ENCODE measurements at regions not wholly inside any gene's neighbourhood (a gene's known extent, or its start where the extent isn't known, plus 50 kb on each side); places are given as distances from the start of the nearest gene placed in this dataset.

DNA sequence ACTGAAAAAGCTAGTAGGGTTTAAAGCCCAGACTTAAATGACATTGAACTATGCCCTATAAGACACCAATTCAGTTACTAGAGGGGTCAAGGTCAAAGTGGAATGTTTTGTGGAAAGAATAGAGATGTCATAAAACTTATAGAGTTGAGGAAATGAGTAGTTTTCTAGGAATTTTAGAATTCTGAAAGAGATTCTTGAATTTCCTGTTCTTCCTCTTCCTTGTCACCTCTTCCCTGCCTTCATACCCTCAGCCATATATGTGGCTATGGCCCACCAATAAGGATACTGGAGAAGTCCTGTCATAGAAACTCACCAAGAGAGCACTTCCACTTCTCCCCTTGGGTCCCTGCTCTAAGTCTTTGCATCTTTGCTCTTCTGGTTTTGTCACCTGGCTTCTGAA, 104.9 kb upstream of the TGFBR2 start:
- no peaks in the 10 kb centered on the region for H4K20me1 ChIP-seq
- no peak overlapping the region for H3K27ac ChIP-seq
- H3K9ac ChIP-seq: no peak overlapping the region
- H3K4me2 ChIP-seq: no peak overlapping the region
- no peak overlapping the region for H3K4me3 ChIP-seq
- H3K36me3 ChIP-seq: no peaks in the 10 kb centered on the region
- TF ChIP-seq Cebpa-rat (IDR thresholded peaks at IDR 0.05): no peak
- no peaks in the 10 kb centered on the region for H3K27me3 ChIP-seq
- peaks cover under 1% of the 10 kb centered on the region; the same call in 1 of the 2 replicates for H3K4me1 ChIP-seq
- no peaks in the 10 kb centered on the region for H3K9me3 ChIP-seq

DNA sequence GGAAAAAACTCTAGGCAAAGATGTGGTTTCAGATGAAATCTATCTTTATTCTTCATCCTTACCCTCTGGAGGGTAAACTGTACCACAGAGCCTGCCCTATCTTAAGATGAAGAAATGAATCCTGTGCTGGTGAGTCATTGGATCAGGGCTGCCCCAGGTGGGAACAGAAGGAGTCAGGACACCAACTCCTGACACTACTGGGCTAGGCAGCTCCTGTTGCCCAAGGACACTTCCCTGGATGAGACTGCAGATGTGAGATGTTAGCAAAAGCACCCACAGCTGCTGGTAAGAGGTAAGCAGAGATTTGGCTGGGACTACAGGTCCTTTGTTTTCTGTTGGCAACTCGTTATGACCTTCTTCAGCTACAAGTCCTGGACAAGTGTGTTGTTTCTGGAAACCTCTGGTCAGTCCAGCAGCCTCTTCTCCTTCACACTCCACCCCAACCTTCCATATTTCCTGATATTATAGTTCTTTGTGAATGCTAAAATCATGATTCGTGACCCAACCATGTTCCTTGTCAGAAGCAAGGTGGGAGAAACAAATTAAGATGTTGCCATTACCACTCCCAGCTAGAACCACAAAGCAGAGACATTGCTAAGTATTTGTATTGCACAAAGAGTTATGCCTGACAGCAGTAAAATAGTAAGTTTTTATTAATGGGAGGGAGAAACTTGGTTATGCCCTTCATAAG, 104.2 kb upstream of the TGFBR2 start:
- Histone ChIP-seq H3K4me1 (no peaks in the 10 kb centered on the region), H3K27me3 (no peaks in the 10 kb centered on the region), H4K20me1 (no peaks in the 10 kb centered on the region), H3K36me3 (no peaks in the 10 kb centered on the region), H3K4me2 (no peak overlapping the region), H3K4me3 (no peak overlapping the region), H3K9ac (no peak overlapping the region), H3K9me3 (no peaks in the 10 kb centered on the region), H3K27ac (no peak overlapping the region)
- no peak for TF ChIP-seq Cebpa-rat (IDR thresholded peaks at IDR 0.05)

DNA sequence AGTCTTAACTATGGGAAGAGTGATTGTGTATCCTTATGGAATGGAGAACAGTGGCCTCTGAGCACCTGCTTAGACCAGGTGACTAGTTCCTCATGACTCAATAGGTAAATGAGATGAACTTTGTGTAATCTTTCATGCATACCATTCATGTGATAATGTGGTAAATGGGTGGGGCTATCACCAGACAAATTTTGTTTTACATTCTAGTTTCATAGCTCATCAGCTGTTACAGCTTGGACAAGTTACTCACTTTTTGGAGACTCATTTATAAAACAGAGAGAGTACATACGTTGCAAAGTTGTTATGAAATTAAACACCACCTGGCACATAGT, 103.7 kb upstream of the TGFBR2 start:
- no peak overlapping the region for H3K27ac ChIP-seq
- no peak for TF ChIP-seq Cebpa-rat (IDR thresholded peaks at IDR 0.05)

DNA sequence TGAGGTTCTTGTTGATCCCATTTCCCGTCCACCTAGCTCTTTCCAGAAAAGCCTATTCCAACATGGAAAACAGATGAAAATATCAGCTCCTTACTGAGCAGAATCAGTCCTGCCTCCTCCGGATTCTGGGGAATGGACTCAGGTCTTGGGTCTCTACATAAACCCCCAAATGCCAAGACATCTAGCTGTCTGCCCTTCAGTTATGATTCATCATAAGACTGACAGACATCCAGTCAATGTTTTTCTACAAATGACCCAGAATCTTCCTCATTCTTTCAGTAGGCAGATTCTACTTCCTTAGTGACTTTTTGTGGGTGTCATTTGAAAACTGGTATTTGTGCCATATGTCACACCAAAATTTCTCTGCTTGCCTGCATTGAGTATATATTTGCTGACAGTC, 103.0 kb upstream of the TGFBR2 start:
- Histone ChIP-seq H3K9ac (no peak overlapping the region), H3K27me3 (no peaks in the 10 kb centered on the region), H4K20me1 (no peaks in the 10 kb centered on the region), H3K36me3 (no peaks in the 10 kb centered on the region), H3K4me3 (no peak overlapping the region), H3K9me3 (no peaks in the 10 kb centered on the region), H3K4me2 (no peak overlapping the region), H3K27ac (no peak overlapping the region), H3K4me1 (no peaks in the 10 kb centered on the region)
- no peak for TF ChIP-seq Cebpa-rat (IDR thresholded peaks at IDR 0.05)

More for the DNA sequence above, 103.7 kb upstream of the TGFBR2 start:
- no peak overlapping the region for H3K4me2 ChIP-seq
- H3K4me3 ChIP-seq: no peak overlapping the region
- H3K9ac ChIP-seq: no peak overlapping the region
- no peaks in the 10 kb centered on the region for H3K27me3 ChIP-seq
- no peaks in the 10 kb centered on the region for H3K36me3 ChIP-seq
- no peaks in the 10 kb centered on the region for H4K20me1 ChIP-seq
- H3K9me3 ChIP-seq: no peaks in the 10 kb centered on the region
- no peaks in the 10 kb centered on the region for H3K4me1 ChIP-seq

DNA sequence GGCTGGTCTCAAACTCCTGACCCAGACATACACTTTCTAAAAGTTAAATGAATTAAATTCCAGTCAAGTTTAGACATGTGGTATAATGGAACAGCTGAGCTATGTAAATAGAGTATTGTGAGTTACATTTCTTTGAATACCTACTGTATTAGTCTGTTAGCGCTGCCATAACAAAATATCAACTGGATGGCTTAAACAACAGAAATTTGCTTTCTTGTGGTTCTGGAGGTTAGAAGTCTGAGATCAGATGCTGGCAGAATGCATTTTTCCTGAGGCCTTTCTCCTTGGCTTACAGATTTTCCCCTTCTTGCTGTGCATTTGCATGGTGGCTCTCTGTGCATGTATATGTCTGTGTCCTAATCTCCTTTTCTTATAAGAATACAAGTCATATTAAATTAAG, 101.5 kb upstream of the TGFBR2 start:
- Histone ChIP-seq H3K27ac (no peak overlapping the region), H4K20me1 (no peaks in the 10 kb centered on the region), H3K27me3 (no peaks in the 10 kb centered on the region), H3K4me3 (no peak overlapping the region), H3K9me3 (no peaks in the 10 kb centered on the region), H3K4me2 (no peak overlapping the region), H3K9ac (no peak overlapping the region), H3K36me3 (no peaks in the 10 kb centered on the region), H3K4me1 (no peaks in the 10 kb centered on the region)
- no peak for TF ChIP-seq Cebpa-rat (IDR thresholded peaks at IDR 0.05)

DNA sequence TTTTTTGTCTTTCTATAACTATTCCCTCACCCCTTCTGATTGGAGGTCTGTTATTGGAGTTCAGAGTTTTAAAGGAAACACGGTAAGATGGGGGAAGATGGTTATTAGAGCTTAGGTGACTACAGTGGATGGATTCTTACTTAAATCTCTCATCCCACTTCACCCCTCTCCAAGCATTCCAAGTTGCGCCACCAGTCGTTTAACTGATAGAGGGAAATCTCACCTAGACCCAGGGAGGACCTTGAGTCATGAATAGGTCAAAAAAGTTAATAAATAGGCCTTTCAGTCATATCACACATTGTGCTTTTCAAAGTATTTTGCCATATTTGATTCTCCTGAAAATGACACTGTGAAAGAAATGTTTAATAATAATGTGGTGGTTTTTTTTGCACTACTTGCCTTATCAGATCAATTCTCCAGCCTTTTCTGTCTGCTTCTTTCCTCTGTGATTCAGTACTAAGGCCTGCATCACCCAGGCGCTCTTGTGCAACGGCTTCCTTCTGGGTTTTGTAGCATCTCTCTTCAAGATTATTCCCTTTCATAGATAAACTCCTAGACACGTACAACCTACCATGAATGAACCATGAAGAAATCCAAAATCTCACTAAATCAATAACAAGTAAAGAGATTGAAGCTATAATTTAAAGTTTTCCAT, 100.4 kb upstream of the TGFBR2 start:
- Histone ChIP-seq H3K9ac (no peak overlapping the region), H3K4me2 (no peak overlapping the region), H3K9me3 (no peaks in the 10 kb centered on the region), H3K4me3 (no peak overlapping the region), H3K36me3 (no peaks in the 10 kb centered on the region), H4K20me1 (no peaks in the 10 kb centered on the region), H3K27me3 (no peaks in the 10 kb centered on the region), H3K4me1 (no peaks in the 10 kb centered on the region), H3K27ac (no peak overlapping the region)
- no peak for TF ChIP-seq Cebpa-rat (IDR thresholded peaks at IDR 0.05)

DNA sequence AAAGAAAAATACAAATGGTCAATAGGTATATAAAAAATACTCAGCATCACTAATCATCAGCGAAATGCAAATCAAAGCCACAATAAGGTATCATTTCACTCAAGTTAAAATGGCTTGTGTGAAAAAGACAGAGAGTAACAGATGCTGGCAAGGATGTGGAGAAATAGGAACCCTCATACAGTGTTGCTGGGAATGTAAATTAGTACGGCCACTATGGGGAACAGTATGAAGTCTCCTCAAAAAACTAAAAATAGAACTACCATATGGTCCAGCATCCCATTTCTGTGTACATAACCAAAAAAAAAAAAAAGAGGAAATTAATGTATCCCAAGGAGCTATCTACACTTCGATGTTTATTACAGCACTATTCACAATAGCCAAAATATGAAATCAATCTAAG, 98.1 kb upstream of the TGFBR2 start:
- Histone ChIP-seq H3K4me1 (0 out of 2 replicates have a peak, but pooled peaks cover 6% of the 10 kb centered on the region), H3K4me2 (no peak overlapping the region), H3K4me3 (no peak overlapping the region), H3K27ac (no peak overlapping the region), H4K20me1 (no peaks in the 10 kb centered on the region), H3K9ac (no peak overlapping the region), H3K36me3 (no peaks in the 10 kb centered on the region), H3K9me3 (no peaks in the 10 kb centered on the region), H3K27me3 (no peaks in the 10 kb centered on the region)
- no peak for TF ChIP-seq Cebpa-rat (IDR thresholded peaks at IDR 0.05)

DNA sequence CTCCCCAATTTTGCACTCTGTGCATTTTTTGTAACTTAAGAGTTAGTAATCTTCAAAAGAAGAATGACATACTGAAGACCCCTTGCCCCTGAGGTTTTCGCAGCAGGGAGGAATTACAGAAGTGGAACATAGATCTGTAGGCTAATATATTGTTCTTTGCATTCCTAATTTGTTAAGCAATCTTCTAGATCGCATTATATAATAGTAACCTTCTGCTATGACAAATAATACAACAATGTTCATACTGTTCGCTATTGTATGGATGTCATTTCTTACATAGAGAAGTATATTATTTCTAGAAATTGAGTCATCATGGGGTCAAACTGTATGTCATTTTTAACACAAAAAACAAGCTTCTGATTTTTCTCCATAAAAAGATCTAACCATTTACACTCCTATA, 95.8 kb upstream of the TGFBR2 start:
- Histone ChIP-seq H3K9me3 (no peaks in the 10 kb centered on the region), H3K4me2 (no peak overlapping the region), H4K20me1 (no peaks in the 10 kb centered on the region), H3K27ac (no peak overlapping the region), H3K36me3 (no peaks in the 10 kb centered on the region), H3K27me3 (no peaks in the 10 kb centered on the region), H3K4me3 (no peak overlapping the region), H3K9ac (no peak overlapping the region), H3K4me1 (0 out of 2 replicates have a peak, but pooled peaks cover 6% of the 10 kb centered on the region)
- TF ChIP-seq Cebpa-rat (IDR thresholded peaks at IDR 0.05): no peak

DNA sequence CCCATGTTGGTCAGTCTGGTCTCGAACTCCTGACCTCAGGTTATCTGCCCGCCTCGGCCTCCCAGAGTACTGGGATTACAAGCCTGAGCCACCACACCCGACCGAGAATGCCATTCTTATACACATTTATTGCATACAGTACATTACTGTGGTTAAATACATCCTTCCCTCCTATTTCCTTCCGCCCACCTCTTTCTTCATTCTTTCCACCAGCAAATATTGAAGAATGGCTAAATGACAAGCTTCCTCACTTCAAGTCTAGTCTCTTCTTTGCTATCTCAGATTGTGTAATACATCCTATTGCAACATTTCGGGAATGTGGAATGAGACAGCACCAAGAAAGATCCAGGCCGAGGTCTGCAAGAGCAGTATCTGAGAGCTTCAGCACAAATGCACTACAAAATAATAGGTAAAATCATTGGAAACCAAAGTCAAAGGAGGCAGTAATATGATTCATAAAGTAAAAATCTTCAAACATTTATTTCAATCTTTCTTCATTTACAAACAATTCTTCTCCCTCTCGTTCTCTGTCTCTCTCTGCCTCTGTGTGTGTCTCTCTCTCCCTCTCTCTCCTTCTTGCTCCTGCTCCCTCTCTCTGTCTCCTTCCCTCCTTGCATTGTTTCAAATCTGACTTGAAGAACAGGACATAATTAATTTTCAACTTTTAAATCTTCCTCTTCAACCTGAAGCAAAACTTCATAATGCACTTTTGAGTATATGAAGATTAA, 94.7 kb upstream of the TGFBR2 start:
- TF ChIP-seq Cebpa-rat (IDR thresholded peaks at IDR 0.05): no peak
- H3K9ac ChIP-seq: no peak overlapping the region
- H3K4me2 ChIP-seq: no peak overlapping the region
- no peak overlapping the region for H3K27ac ChIP-seq
- no peaks in the 10 kb centered on the region for H4K20me1 ChIP-seq
- no peaks in the 10 kb centered on the region for H3K9me3 ChIP-seq
- no peaks in the 10 kb centered on the region for H3K36me3 ChIP-seq
- 0 out of 2 replicates have a peak, but pooled peaks cover 6% of the 10 kb centered on the region for H3K4me1 ChIP-seq
- no peak overlapping the region for H3K4me3 ChIP-seq
- H3K27me3 ChIP-seq: no peaks in the 10 kb centered on the region

DNA sequence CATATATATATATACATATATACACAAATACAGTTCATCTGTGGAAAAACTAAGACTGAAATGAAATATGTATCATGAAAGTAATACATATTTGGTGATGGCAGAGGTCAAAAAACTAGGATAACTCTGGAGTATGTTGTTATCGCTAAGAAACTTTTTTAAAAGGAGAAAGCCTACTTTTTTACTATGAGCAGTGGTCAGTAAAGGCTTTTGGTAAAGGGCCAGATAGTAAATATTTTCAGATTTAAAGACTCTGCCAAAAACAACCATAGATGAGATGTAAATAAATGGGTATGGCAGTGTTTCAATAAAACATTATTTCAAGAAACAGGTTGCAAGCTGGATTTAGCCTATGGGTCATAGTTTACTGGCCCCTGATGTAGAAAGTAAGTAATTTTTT, 93.8 kb upstream of the TGFBR2 start:
- H3K27me3 ChIP-seq: no peaks in the 10 kb centered on the region
- no peak overlapping the region for H3K9ac ChIP-seq
- no peak overlapping the region for H3K27ac ChIP-seq
- no peaks in the 10 kb centered on the region for H3K36me3 ChIP-seq
- H3K4me2 ChIP-seq: no peak overlapping the region
- H3K4me3 ChIP-seq: no peak overlapping the region
- 0 out of 2 replicates have a peak, but pooled peaks cover 6% of the 10 kb centered on the region for H3K4me1 ChIP-seq
- no peak for TF ChIP-seq Cebpa-rat (IDR thresholded peaks at IDR 0.05)
- H3K9me3 ChIP-seq: no peaks in the 10 kb centered on the region
- H4K20me1 ChIP-seq: no peaks in the 10 kb centered on the region
